Osteocyte (in vitro differentiated cells): ENCODE measurements at regions not wholly inside any gene's neighbourhood (a gene's known extent, or its start where the extent isn't known, plus 50 kb on each side); places are given as distances from the start of the nearest gene placed in this dataset.

Source experiments
- DNase-seq: peaks from one replicate; pipeline ENCODE4 v3.0.0; 2021; ENCODE audit warnings: mixed read lengths; ENCODE audit not compliant: unreplicated experiment; ENCODE audit errors: extremely low spot score
- H3K27ac Mint-ChIP-seq: one replicate; pipeline ENCODE4 v1.8.0; 2021; ENCODE audit warnings: mild to moderate bottlenecking, mixed read lengths; ENCODE audit not compliant: unreplicated experiment
- H3K27me3 Mint-ChIP-seq: one replicate; pipeline ENCODE4 v1.8.0; 2021; ENCODE audit warnings: mixed read lengths; ENCODE audit not compliant: unreplicated experiment
- H3K36me3 Mint-ChIP-seq: one replicate; pipeline ENCODE4 v1.8.0; 2021; ENCODE audit warnings: mixed read lengths; ENCODE audit not compliant: unreplicated experiment
- H3K4me1 Mint-ChIP-seq: one replicate; pipeline ENCODE4 v1.8.0; 2021; ENCODE audit warnings: mixed read lengths; ENCODE audit not compliant: unreplicated experiment
- H3K4me3 Mint-ChIP-seq: one replicate; pipeline ENCODE4 v1.8.0; 2021; ENCODE audit warnings: mild to moderate bottlenecking, moderate library complexity, mixed read lengths; ENCODE audit not compliant: unreplicated experiment
- H3K9me3 Mint-ChIP-seq: one replicate; pipeline ENCODE4 v1.8.0; 2021; ENCODE audit warnings: mixed read lengths; ENCODE audit not compliant: unreplicated experiment
- CTCF ChIP-seq: fragments of 200-600 bp; sonication (generic); IDR thresholded peaks from 2 replicates; pipeline ENCODE4 v1.5.0; 2021; ENCODE audit warnings: antibody characterized with exemption, mild to moderate bottlenecking, moderate library complexity

GRCh38 chr1:117810553-117810952 is 118.9 kb downstream of the GDAP2 start:
- Mint-ChIP-seq H3K9me3 (peaks cover 9% of the 10 kb centered on the region), H3K27me3 (peaks cover 8% of the 10 kb centered on the region), H3K36me3 (no peaks in the 10 kb centered on the region), H3K4me3 (no peak overlapping the region), H3K4me1 (peaks cover 19% of the 10 kb centered on the region), H3K27ac (no peak overlapping the region)
- no peak for DNase-seq
- TF ChIP-seq CTCF, result no peak

- no peak for DNase-seq
- H3K36me3 Mint-ChIP-seq, result no peaks in the 10 kb centered on the region
- no peak for TF ChIP-seq CTCF
- no peak overlapping the region for H3K4me3 Mint-ChIP-seq
- H3K9me3 Mint-ChIP-seq, result no peaks in the 10 kb centered on the region
- H3K27me3 Mint-ChIP-seq, result no peaks in the 10 kb centered on the region
- peak overlapping the region; percentile 45 for H3K27ac Mint-ChIP-seq
- peaks cover 20% of the 10 kb centered on the region for H3K4me1 Mint-ChIP-seq
These were observed 116.4 kb downstream of the GDAP2 start for GRCh38 chr1:117812869-117813511.
